ENCODE measurements at regions not wholly inside any gene's neighbourhood (a gene's known extent, or its start where the extent isn't known, plus 50 kb on each side); places are given as distances from the start of the nearest gene placed in this dataset.

- POLR2A ChIA-PET, result no interaction called here
- 26% methylated on average over 3 of the region's 3 CpGs for WGBS (ENCODE audit: missing lambda C conversion rate)
- H3K9me3 ChIP-seq, result peaks cover 8% of the 10 kb centered on the region; the same call in 2 of the 3 replicates
- TF ChIP-seq KDM5A (IDR thresholded peaks at IDR 0.05) (no peak), ZFP36 (IDR thresholded peaks at IDR 0.05; ENCODE audit: borderline replicate concordance, partially characterized antibody) (no peak), BCL3 (IDR thresholded peaks at IDR 0.05) (no peak), FOSL2 (IDR thresholded peaks at IDR 0.05) (no peak), FOSL2 (CRISPR knock-in tag; IDR thresholded peaks at IDR 0.05) (no peak), CHD4 (IDR thresholded peaks at IDR 0.05; ENCODE audit: borderline replicate concordance) (no peak), MAZ (IDR thresholded peaks at IDR 0.05; ENCODE audit: borderline replicate concordance, low read depth, low read length) (no peak), POLR2AphosphoS2 (conservative IDR thresholded peaks at IDR 0.05; ENCODE audit: low read length) (no peak), ELK1 (IDR thresholded peaks at IDR 0.05; ENCODE audit: low read depth, low read length) (no peak), SREBF2 (IDR thresholded peaks at IDR 0.05) (no peak), MAFK (IDR thresholded peaks at IDR 0.05; ENCODE audit: partially characterized antibody) (no peak), NR3C1 (IDR thresholded peaks at IDR 0.05) (no peak), SMC3 (IDR thresholded peaks at IDR 0.05) (no peak), HOXB5 (CRISPR knock-in tag; IDR thresholded peaks at IDR 0.05) (no peak), RARB (CRISPR knock-in tag; IDR thresholded peaks at IDR 0.05) (no peak)
- no peak overlapping the region for H3K4me2 ChIP-seq
- CTCF ChIA-PET, result no interaction called here
- no peak for ATAC-seq
- no peaks in the 10 kb centered on the region for H3K4me1 ChIP-seq
- DNase-seq (ENCODE audit: low read depth in 1 of 2, low spot score in 1 of 2), result no peak
- no peak overlapping the region for H3K27ac ChIP-seq
- FAIRE-seq, result no peak
- H3K4me3 ChIP-seq, result no peak overlapping the region
Observed at GRCh38 chr20:7492257-7492656, 448.0 kb downstream of the HAO1 start.

GRCh38 chr20:7493311-7493710, 446.9 kb downstream of the HAO1 start:
- Histone ChIP-seq H3K9me3 (peaks cover 8% of the 10 kb centered on the region; the same call in 2 of the 3 replicates), H3K27ac (no peak overlapping the region), H3K4me1 (peaks cover 4% of the 10 kb centered on the region; the same call in 1 of the 3 replicates), H3K4me3 (no peak overlapping the region), H3K4me2 (no peak overlapping the region)
- TF ChIP-seq CBX8 (IDR thresholded peaks at IDR 0.05) (no peak), EHMT2 (IDR thresholded peaks at IDR 0.05; ENCODE audit: low read depth) (no peak), ZC3H11A (IDR thresholded peaks at IDR 0.05) (no peak), BCL3 (IDR thresholded peaks at IDR 0.05) (no peak), FOXS1 (CRISPR knock-in tag; IDR thresholded peaks at IDR 0.05) (no peak), NPAS2 (CRISPR knock-in tag; IDR thresholded peaks at IDR 0.05; ENCODE audit: borderline replicate concordance) (no peak), EHF (CRISPR knock-in tag; IDR thresholded peaks at IDR 0.05) (no peak), KDM5A (IDR thresholded peaks at IDR 0.05) (no peak), ATOH8 (CRISPR knock-in tag; IDR thresholded peaks at IDR 0.05; ENCODE audit: low read depth) (no peak), PBX3 (IDR thresholded peaks at IDR 0.05) (no peak), ZSCAN20 (CRISPR knock-in tag; IDR thresholded peaks at IDR 0.05) (no peak), KDM1A (IDR thresholded peaks at IDR 0.05; ENCODE audit: low read depth) (no peak), HMGXB4 (CRISPR knock-in tag; IDR thresholded peaks at IDR 0.05; ENCODE audit: borderline replicate concordance) (no peak), EP300 (IDR thresholded peaks at IDR 0.05) (no peak), ZNF302 (CRISPR knock-in tag; IDR thresholded peaks at IDR 0.05) (no peak), HES2 (IDR thresholded peaks at IDR 0.05) (no peak), RCOR1 (IDR thresholded peaks at IDR 0.05; ENCODE audit: low read depth, low read length) (no peak), RFX5 (IDR thresholded peaks at IDR 0.05) (no peak)
- 20% methylated on average over 2 of the region's 2 CpGs for WGBS (ENCODE audit: missing lambda C conversion rate)
- FAIRE-seq, result no peak
- DNase-seq (ENCODE audit: low read depth in 1 of 2, low spot score in 1 of 2), result no peak
- ATAC-seq, result no peak
- CTCF ChIA-PET, result no interaction called here
- POLR2A ChIA-PET, result no interaction called here

Measured in A549 (cell line).